Gastrocnemius medialis (tissue), 4 donors: ENCODE measurements at regions not wholly inside any gene's neighbourhood (a gene's known extent, or its start where the extent isn't known, plus 50 kb on each side); places are given as distances from the start of the nearest gene placed in this dataset.

ENCODE experiments used
- ATAC-seq, 2 donors: fragments of 150-250 bp; one replicate each; pipeline ENCODE4 v1.9.1; 2016
- DNase-seq, 2 donors: peaks; one replicate each; pipeline ENCODE4 v3.0.0-alpha.2; 2019
- H3K27ac ChIP-seq, 4 donors: fragments of 200-600 bp; sonication (generic); 1 replicate in 1 of 4; 2 replicates in 3 of 4; pipeline ENCODE4 v1.5.1; 2016 to 2018; ENCODE audit warnings: mild to moderate bottlenecking in 2 of 4, moderate library complexity in 1 of 4
- H3K27me3 ChIP-seq, 3 donors: fragments of 200-600 bp; sonication (generic) in 2 of 3; 1 replicate in 1 of 3; 2 replicates in 2 of 3; pipeline versions ENCODE4 v1.5.1 to v1.6.0; 2016 to 2019; ENCODE audit warnings: mild to moderate bottlenecking in 1 of 3, moderate library complexity in 1 of 3
- H3K36me3 ChIP-seq, 2 donors: fragments of 200-600 bp; sonication (generic) in 1 of 2; one replicate each; pipeline ENCODE4 v1.5.1; 2017 to 2018
- H3K4me1 ChIP-seq, 2 donors: fragments of 200-600 bp; sonication (generic) in 1 of 2; one replicate each; pipeline ENCODE4 v1.5.1; 2016 to 2017; ENCODE audit warnings: mild to moderate bottlenecking in 2 of 2
- H3K4me3 ChIP-seq, 4 donors: fragments of 200-600 bp; sonication (generic) in 3 of 4; 1 replicate in 1 of 4; 2 replicates in 3 of 4; pipeline ENCODE4 v1.5.1; 2016 to 2019; ENCODE audit warnings: mild to moderate bottlenecking in 2 of 4
- H3K9me3 ChIP-seq, 3 donors: fragments of 200-600 bp; sonication (generic) in 2 of 3; 1 replicate in 1 of 3; 2 replicates in 2 of 3; pipeline ENCODE4 v1.5.1; 2016 to 2019
- CTCF ChIP-seq, 5 experiments: fragments of 450-650 bp in 3 of 5; fragments of 200-600 bp in 2 of 5; sonication (generic) in 2 of 5; IDR thresholded peaks in 4 of 5; conservative IDR thresholded peaks in 1 of 5; 1 replicate in 4 of 5; 2 replicates in 1 of 5; pipeline ENCODE4 v1.5.1; 2016 to 2019; ENCODE audit warnings: antibody characterized with exemption in 5 of 5, mild to moderate bottlenecking in 3 of 5, moderate library complexity in 3 of 5
- POLR2A ChIP-seq, 2 donors: fragments of 450-650 bp; IDR thresholded peaks; one replicate each; pipeline ENCODE4 v1.6.1; 2017; ENCODE audit warnings: antibody characterized with exemption in 2 of 2, mild to moderate bottlenecking in 2 of 2, moderate library complexity in 2 of 2
- in situ Hi-C, 4 donors: fragments of 200-750 bp; cut with MboI; loops; one replicate each; pipeline versions ENCODE4 v1.15.0 to v1.8.0; 2017; ENCODE audit warnings: low sequenced_read_pairs in 4 of 4
- intact Hi-C: fragments of 100-400 bp; cut with DNase I; formaldehyde crosslinking; loops from one replicate; pipeline ENCODE4 v1.15.1; 2023; ENCODE audit warnings: low total_unique reads

- Histone ChIP-seq H3K27me3 (no peaks in the 10 kb centered on the region), H3K36me3 (no peaks in the 10 kb centered on the region), H3K4me1 (peaks cover 0 to 9% of the 10 kb centered on the region in 2 donors), H3K4me3 (no peak overlapping the region), H3K9me3 (no peaks in the 10 kb centered on the region), H3K27ac (no peak overlapping the region)
- ATAC-seq (no peak), DNase-seq (no peak)
- in situ Hi-C loops (no loop called here), intact Hi-C loops (no loop called here)
- no peak for TF ChIP-seq POLR2A (IDR thresholded peaks at IDR 0.05)
- no peak for TF ChIP-seq CTCF (IDR thresholded peaks at IDR 0.05 in 4 of 5, conservative IDR thresholded peaks at IDR 0.05 in 1 of 5)
These were observed 450.7 kb downstream of the TNS1 start for GRCh38 chr2:217552081-217552480.

- in situ Hi-C loops, result no loop called here
- Histone ChIP-seq H3K36me3 (no peaks in the 10 kb centered on the region), H3K9me3 (no peaks in the 10 kb centered on the region), H3K27me3 (no peaks in the 10 kb centered on the region), H3K27ac (no peak overlapping the region), H3K4me1 (peaks cover 0 to 9% of the 10 kb centered on the region in 2 donors), H3K4me3 (no peak overlapping the region)
- no peak for TF ChIP-seq POLR2A (IDR thresholded peaks at IDR 0.05)
- no peak for TF ChIP-seq CTCF (IDR thresholded peaks at IDR 0.05 in 4 of 5, conservative IDR thresholded peaks at IDR 0.05 in 1 of 5)
- ATAC-seq (peak in 1 of 2 donors; percentile 27), DNase-seq (no peak)
- intact Hi-C loops, result no loop called here
These were observed 451.4 kb downstream of the TNS1 start for GRCh38 chr2:217551252-217551899.

GRCh38 chr2:217539126-217539525 lies 463.7 kb downstream of the TNS1 start:
- no peak for ATAC-seq
- no peak overlapping the region for H3K4me3 ChIP-seq
- DNase-seq, result no peak
- in situ Hi-C loops, result no loop called here
- H3K27me3 ChIP-seq, result no peaks in the 10 kb centered on the region
- intact Hi-C loops, result no loop called here
- no peaks in the 10 kb centered on the region for H3K9me3 ChIP-seq
- no peak for TF ChIP-seq POLR2A (IDR thresholded peaks at IDR 0.05)
- TF ChIP-seq CTCF (IDR thresholded peaks at IDR 0.05 in 4 of 5, conservative IDR thresholded peaks at IDR 0.05 in 1 of 5), result no peak
- H3K36me3 ChIP-seq, result no peaks in the 10 kb centered on the region
- H3K27ac ChIP-seq, result no peak overlapping the region
- H3K4me1 ChIP-seq, result no peaks in the 10 kb centered on the region

- no peak overlapping the region for H3K27ac ChIP-seq
- in situ Hi-C loops, result no loop called here
- H3K36me3 ChIP-seq, result no peaks in the 10 kb centered on the region
- intact Hi-C loops, result no loop called here
- no peak for DNase-seq
- no peak for ATAC-seq
- no peaks in the 10 kb centered on the region for H3K4me1 ChIP-seq
- no peaks in the 10 kb centered on the region for H3K9me3 ChIP-seq
- no peak overlapping the region for H3K4me3 ChIP-seq
- TF ChIP-seq POLR2A (IDR thresholded peaks at IDR 0.05) (no peak), CTCF (IDR thresholded peaks at IDR 0.05 in 4 of 5, conservative IDR thresholded peaks at IDR 0.05 in 1 of 5) (no peak)
- no peaks in the 10 kb centered on the region for H3K27me3 ChIP-seq
These were observed 464.1 kb downstream of the TNS1 start for GRCh38 chr2:217538719-217539118.
